ENCODE measurements at regions not wholly inside any gene's neighbourhood (a gene's known extent, or its start where the extent isn't known, plus 50 kb on each side); places are given as distances from the start of the nearest gene placed in this dataset.

DNA sequence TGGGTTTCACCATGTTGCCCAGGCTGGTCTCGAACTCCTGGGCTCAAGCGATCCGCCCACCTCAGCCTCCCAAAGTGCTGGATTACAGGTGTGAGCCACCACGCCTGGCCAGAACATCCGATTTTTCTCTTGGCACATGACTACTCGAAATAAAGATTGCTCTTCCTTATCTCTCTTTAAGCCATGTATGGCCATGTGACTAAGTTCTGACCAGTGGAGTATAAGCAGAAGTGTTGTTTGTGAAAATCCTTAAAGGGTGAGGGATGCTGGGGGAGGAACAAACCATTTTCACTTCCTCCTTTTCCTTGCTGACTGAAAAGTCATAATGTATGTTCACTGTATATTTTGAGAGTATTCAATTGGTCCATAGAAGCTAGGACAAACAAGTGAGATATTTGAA, 50.7 kb upstream of the ATF7IP start:
- no peaks in the 10 kb centered on the region for H3K36me3 ChIP-seq
- H3K27me3 ChIP-seq = no peaks in the 10 kb centered on the region
- H3K9me3 ChIP-seq (ENCODE audit: low read depth) = no peaks in the 10 kb centered on the region
- no peaks in the 10 kb centered on the region for H3K4me1 ChIP-seq (ENCODE audit: low read depth)
- H3K4me3 ChIP-seq = no peak overlapping the region
- H3K27ac ChIP-seq = no peak overlapping the region
- no peak for TF ChIP-seq CTCF (IDR thresholded peaks at IDR 0.05; ENCODE audit: low read depth, low read length)
- no peak for DNase-seq (ENCODE audit: low read depth in 1 of 2, low spot score in 1 of 2)

DNA sequence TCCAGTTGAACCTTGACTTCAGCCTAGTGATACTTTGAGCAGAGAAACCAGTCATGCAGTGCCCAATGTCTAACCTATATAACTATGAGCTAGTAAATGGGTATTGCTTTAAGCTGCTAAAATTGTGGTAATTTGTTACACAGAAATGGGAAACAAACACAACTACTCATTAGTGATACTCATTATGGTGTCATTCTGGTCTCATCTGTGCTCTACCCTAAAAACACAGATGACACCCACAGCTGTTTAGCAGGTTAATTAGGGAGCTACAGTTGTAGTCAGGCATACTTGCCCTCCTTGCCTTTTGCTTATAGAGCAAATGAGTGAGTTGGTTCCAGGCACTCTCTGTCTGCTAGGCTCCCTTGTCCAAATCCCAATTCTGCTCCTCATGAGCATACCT, 50.0 kb upstream of the ATF7IP start:
- no peak for TF ChIP-seq CTCF (IDR thresholded peaks at IDR 0.05; ENCODE audit: low read depth, low read length)
- no peaks in the 10 kb centered on the region for H3K27me3 ChIP-seq
- no peak for DNase-seq (ENCODE audit: low read depth in 1 of 2, low spot score in 1 of 2)
- H3K4me1 ChIP-seq (ENCODE audit: low read depth) = no peaks in the 10 kb centered on the region
- no peak overlapping the region for H3K4me3 ChIP-seq
- no peaks in the 10 kb centered on the region for H3K36me3 ChIP-seq
- no peak overlapping the region for H3K27ac ChIP-seq
- no peaks in the 10 kb centered on the region for H3K9me3 ChIP-seq (ENCODE audit: low read depth)
